GM23338 (cell line): ENCODE measurements at regions not wholly inside any gene's neighbourhood (a gene's known extent, or its start where the extent isn't known, plus 50 kb on each side); places are given as distances from the start of the nearest gene placed in this dataset.

Experiments used
- CREB1 ChIP-seq: fragments of 250-450 bp; sonication (Bioruptor Pico); IDR thresholded peaks from 2 replicates; pipeline ENCODE4 v1.5.0; 2020; ENCODE audit warnings: low read depth, mild to moderate bottlenecking, moderate library complexity
- CTCF ChIP-seq, 2 experiments: fragments of 200-600 bp in 1 of 2; sonication (generic) in 1 of 2; conservative IDR thresholded peaks; 2 replicates each; pipeline versions ENCODE4 v1.5.1 to v1.6.1; 2016 to 2017; ENCODE audit warnings: antibody characterized with exemption in 2 of 2, low read depth in 2 of 2, mild to moderate bottlenecking in 2 of 2, moderate library complexity in 1 of 2
- EZH2 ChIP-seq: fragments of 200-600 bp; sonication (generic); IDR thresholded peaks from one replicate; pipeline ENCODE4 v1.8.0; 2017; ENCODE audit warnings: antibody characterized with exemption, mild to moderate bottlenecking, low read depth; ENCODE audit not compliant: unreplicated experiment
- EZH2phosphoT487 ChIP-seq: fragments of 200-600 bp; sonication (generic); IDR thresholded peaks from one replicate; pipeline ENCODE4 v1.8.1; 2018; ENCODE audit warnings: antibody characterized with exemption; ENCODE audit not compliant: unreplicated experiment
- JUNB ChIP-seq: IDR thresholded peaks from one replicate; pipeline ENCODE4 v1.6.1; 2016; ENCODE audit warnings: antibody characterized with exemption; ENCODE audit not compliant: unreplicated experiment
- NANOG ChIP-seq: IDR thresholded peaks from 2 replicates; pipeline ENCODE4 v1.6.1; 2016; ENCODE audit warnings: antibody characterized with exemption, borderline replicate concordance
- POLR2AphosphoS5 ChIP-seq: IDR thresholded peaks from 2 replicates; pipeline ENCODE4 v1.6.1; 2016; ENCODE audit warnings: antibody characterized with exemption, low read depth
- REST ChIP-seq: IDR thresholded peaks from one replicate; pipeline ENCODE4 v1.6.1; 2018; ENCODE audit warnings: antibody characterized with exemption; ENCODE audit not compliant: unreplicated experiment
- ZNF331 ChIP-seq: fragments of 250-450 bp; sonication (Bioruptor Pico); IDR thresholded peaks from 2 replicates; pipeline ENCODE4 v1.5.0; 2020; ENCODE audit warnings: low read depth, mild to moderate bottlenecking, moderate library complexity

- TF ChIP-seq CTCF (conservative IDR thresholded peaks at IDR 0.05; ENCODE audit: low read depth in 2 of 2) (no peak), REST (no peak), NANOG (no peak), POLR2AphosphoS5 (no peak), CREB1 (CRISPR knock-in tag) (no peak), EZH2 (no peak), EZH2phosphoT487 (no peak), JUNB (no peak), ZNF331 (CRISPR knock-in tag) (no peak)
These were observed 163.9 kb upstream of the MAMLD1 start for GRCh38 chrX:150199181-150199580.
